ENCODE measurements at regions not wholly inside any gene's neighbourhood (a gene's known extent, or its start where the extent isn't known, plus 50 kb on each side); places are given as distances from the start of the nearest gene placed in this dataset.
A peak's percentile ranks its signal among the peaks of the same experiment; 100 is the strongest.

DNA sequence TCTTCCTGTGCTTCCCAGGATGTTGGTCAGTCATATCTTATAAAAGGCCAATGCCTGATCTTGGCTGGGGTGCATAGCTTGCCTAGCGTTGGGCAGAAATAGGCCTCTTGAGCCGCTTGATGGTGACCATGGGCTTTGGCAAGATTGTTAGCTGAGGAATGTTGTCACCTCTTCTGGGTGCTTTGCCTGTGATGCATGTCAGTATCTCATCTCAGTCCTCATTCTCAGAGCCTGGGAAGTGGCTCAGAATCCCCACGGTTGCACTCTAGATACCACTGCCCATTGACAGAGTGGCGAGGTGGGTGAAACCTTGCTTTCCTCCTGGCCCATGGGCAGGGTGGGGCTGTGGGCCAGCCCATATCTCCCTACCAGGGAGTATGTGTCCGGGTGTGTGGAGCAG is 79.2 kb upstream of the MGAT5 start:
- TF ChIP-seq, protein P1, sequence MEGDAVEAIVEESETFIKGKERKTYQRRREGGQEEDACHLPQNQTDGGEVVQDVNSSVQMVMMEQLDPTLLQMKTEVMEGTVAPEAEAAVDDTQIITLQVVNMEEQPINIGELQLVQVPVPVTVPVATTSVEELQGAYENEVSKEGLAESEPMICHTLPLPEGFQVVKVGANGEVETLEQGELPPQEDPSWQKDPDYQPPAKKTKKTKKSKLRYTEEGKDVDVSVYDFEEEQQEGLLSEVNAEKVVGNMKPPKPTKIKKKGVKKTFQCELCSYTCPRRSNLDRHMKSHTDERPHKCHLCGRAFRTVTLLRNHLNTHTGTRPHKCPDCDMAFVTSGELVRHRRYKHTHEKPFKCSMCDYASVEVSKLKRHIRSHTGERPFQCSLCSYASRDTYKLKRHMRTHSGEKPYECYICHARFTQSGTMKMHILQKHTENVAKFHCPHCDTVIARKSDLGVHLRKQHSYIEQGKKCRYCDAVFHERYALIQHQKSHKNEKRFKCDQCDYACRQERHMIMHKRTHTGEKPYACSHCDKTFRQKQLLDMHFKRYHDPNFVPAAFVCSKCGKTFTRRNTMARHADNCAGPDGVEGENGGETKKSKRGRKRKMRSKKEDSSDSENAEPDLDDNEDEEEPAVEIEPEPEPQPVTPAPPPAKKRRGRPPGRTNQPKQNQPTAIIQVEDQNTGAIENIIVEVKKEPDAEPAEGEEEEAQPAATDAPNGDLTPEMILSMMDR (IDR thresholded peaks at IDR 0.05; ENCODE audit: low read depth, low read length, missing control alignments): no peak
- no peak overlapping the region for H3K4me3 ChIP-seq (ENCODE audit: low read depth, low read length)
- no peak for DNase-seq (ENCODE audit: low read depth)

DNA sequence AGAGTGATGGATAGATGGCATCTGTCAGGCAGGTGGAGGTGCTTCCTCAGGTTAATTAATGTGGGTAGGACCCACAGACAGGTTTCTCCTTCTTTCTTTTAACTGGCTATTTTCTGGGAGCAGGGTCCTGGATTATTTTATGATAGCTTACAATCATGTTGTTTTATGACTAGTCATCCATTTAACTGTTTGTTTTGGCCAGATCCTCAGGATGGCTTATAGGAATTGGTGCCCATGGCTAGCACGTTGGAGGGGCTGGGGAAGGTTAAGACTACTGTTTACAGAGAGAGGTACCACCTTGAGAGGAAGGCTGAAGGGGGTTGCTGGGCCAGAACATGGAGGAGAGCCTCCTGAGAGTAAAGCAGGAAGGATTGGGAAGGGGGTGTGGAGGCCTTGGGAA is 78.0 kb upstream of the MGAT5 start:
- TF ChIP-seq, protein P1 (IDR thresholded peaks at IDR 0.05; ENCODE audit: low read depth, low read length, missing control alignments): no peak
- no peak for DNase-seq (ENCODE audit: low read depth)
- no peak overlapping the region for H3K4me3 ChIP-seq (ENCODE audit: low read depth, low read length)

- H3K4me3 ChIP-seq (ENCODE audit: low read depth, low read length): no peak overlapping the region
- TF ChIP-seq, protein P1 (IDR thresholded peaks at IDR 0.05; ENCODE audit: low read depth, low read length, missing control alignments): no peak
- DNase-seq (ENCODE audit: low read depth): no peak
Observed at GRCh38 chr2:134177351-134177931, 76.4 kb upstream of the MGAT5 start.

- no peak overlapping the region for H3K4me3 ChIP-seq (ENCODE audit: low read depth, low read length)
- TF ChIP-seq, protein P1 (IDR thresholded peaks at IDR 0.05; ENCODE audit: low read depth, low read length, missing control alignments): no peak
- no peak for DNase-seq (ENCODE audit: low read depth)
Observed at GRCh38 chr2:134178138-134178877, 75.6 kb upstream of the MGAT5 start.

DNA sequence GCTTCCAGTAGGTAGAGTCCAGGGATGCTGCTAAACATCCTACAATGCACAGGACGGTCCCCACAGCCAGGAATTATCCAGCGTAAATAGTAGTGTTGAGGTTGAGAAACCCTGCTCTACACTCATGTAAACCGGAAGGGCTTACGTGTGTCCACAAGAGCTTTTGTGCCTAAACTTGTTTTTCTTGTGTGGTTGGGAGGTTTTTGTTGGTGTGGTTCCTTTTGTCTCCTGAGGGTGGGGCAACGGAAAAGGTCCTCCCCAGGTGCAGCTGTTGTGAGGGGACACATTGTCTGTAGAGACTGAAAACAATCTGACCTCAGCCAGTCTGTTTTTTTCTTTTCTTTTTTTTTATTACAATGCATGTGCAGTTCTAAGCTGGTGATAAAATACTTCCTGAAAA is 72.7 kb upstream of the MGAT5 start:
- DNase-seq (ENCODE audit: low read depth): no peak
- TF ChIP-seq, protein P1 (IDR thresholded peaks at IDR 0.05; ENCODE audit: low read depth, low read length, missing control alignments): peak; percentile 1
- H3K4me3 ChIP-seq (ENCODE audit: low read depth, low read length): no peak overlapping the region

- TF ChIP-seq, protein P1 (IDR thresholded peaks at IDR 0.05; ENCODE audit: low read depth, low read length, missing control alignments): no peak
- no peak overlapping the region for H3K4me3 ChIP-seq (ENCODE audit: low read depth, low read length)
- DNase-seq (ENCODE audit: low read depth): no peak
Observed at GRCh38 chr2:134183679-134184078, 70.2 kb upstream of the MGAT5 start.

GRCh38 chr2:134185639-134186038 is 68.2 kb upstream of the MGAT5 start:
- no peak for DNase-seq (ENCODE audit: low read depth)
- no peak overlapping the region for H3K4me3 ChIP-seq (ENCODE audit: low read depth, low read length)
- TF ChIP-seq, protein P1 (IDR thresholded peaks at IDR 0.05; ENCODE audit: low read depth, low read length, missing control alignments): no peak

Measured in GM12864 (cell line).